MM.1S (cell line): ENCODE measurements at regions not wholly inside any gene's neighbourhood (a gene's known extent, or its start where the extent isn't known, plus 50 kb on each side); places are given as distances from the start of the nearest gene placed in this dataset.

ENCODE experiments used
- CTCF ChIP-seq: fragments of 300-600 bp; sonication (generic); IDR thresholded peaks from 2 replicates; pipeline ENCODE4 v1.5.1; 2016; ENCODE audit warnings: antibody characterized with exemption, low read length, mixed read lengths
- EZH2 ChIP-seq: fragments of 300-600 bp; sonication (generic); optimal IDR thresholded peaks from 2 replicates; pipeline ENCODE3; 2017; ENCODE audit warnings: low read depth, mild to moderate bottlenecking, antibody characterized with exemption, low read length, mixed read lengths
- EZH2phosphoT487 ChIP-seq: fragments of 300-600 bp; sonication (generic); IDR thresholded peaks from 2 replicates; pipeline ENCODE4 v1.6.1; 2018; ENCODE audit warnings: antibody characterized with exemption, low read length

DNA sequence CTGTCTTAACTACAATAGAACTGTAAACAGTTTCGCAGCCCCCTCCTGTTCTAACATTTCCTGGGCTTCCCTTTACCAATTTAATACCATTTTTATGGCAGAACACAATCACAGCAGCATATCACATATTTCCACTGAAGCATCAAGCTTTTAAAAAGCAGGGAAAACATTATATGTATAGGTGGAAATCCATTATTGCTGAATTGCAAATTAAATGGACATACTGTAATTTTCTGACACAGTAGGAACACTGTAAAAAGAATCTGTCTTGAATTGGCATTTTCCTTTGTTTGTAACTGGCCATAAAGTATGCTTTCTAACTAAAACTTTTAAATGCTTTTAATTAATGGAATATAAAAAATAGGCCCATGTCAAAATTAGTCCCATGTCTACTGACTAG lies 1385.8 kb downstream of the SI start:
- TF ChIP-seq CTCF (no peak), EZH2 (no peak), EZH2phosphoT487 (no peak)
